Activated CD8-positive, alpha-beta memory T cell treated with anti-CD3 and anti-CD28 coated beads, Interleukin-2, amount 50 U/mL, for 24 hours (primary cell): ENCODE measurements at regions not wholly inside any gene's neighbourhood (a gene's known extent, or its start where the extent isn't known, plus 50 kb on each side); places are given as distances from the start of the nearest gene placed in this dataset.
"Not testable (repeated sequence)": the region's sequence is repeated elsewhere in the genome, so short reads cannot be mapped to it uniquely, and the experiment has no call there.

Source experiments
- DNase-seq: peaks from one replicate; pipeline ENCODE4 v3.0.0-alpha.2; 2020; ENCODE audit errors: extremely low read depth

- DNase-seq = no peak
Observed at GRCh38 chr2:234249034-234249735, 198.7 kb downstream of the SPP2 start.

DNA sequence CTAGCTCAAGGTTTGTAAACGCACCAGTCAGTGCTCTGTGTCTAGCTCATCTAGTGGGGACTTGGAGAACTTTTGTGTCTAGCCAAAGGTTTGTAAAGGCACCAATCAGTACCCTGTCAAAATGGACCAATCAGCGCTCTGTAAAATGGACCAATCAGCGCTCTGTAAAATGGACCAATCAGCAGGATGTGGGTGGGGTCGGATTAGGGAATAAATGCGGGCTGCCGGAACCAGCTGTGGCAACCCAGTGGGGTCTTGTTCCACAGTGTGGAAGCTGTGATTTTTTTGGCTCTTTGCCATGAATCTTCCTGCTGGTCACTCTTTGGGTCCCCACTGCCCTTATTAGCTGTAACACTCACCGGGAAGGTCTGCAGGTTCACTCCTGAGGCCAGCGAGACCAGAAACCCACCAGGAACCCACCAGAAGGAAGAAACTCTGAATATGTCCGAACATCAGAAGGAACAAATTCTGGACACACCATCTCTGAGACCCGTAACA, 197.8 kb downstream of the SPP2 start:
- not testable (repeated sequence) for DNase-seq

DNA sequence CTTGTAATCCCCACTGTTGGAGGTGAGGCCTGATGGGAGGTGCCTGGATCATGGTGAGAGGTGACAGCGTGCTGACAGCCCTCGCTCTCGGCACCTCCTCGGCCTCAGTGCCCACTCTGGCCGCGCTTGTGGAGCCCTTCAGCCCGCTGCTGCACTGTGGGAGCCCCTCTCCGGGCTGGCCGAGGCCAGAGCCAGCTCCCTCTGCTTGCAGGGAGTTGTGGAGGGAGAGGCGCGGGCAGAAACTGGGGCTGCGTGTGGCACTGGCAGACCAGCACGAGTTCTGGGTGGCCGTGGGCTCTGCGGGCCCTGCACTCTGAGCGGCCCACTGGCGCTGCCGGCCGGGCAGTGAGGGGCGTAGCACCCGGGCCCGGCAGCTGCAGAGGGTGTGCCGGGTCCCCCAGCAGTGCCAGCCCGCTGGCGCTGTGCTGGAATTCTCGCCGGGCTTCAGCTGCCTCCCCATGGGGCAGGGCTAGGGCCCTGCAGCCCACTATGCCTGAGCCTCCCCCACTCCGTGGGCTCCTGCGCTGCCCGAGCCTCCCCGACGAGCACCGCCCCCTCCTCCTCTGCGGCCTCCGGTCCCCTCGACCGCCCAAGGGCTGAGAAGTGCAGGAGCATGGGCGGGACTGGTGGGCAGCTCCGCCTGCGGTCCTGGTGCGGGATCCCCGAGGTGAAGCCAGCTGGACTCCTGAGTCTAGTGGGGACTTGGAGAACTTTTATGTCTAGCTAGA, 197.1 kb downstream of the SPP2 start:
- no peak for DNase-seq

DNA sequence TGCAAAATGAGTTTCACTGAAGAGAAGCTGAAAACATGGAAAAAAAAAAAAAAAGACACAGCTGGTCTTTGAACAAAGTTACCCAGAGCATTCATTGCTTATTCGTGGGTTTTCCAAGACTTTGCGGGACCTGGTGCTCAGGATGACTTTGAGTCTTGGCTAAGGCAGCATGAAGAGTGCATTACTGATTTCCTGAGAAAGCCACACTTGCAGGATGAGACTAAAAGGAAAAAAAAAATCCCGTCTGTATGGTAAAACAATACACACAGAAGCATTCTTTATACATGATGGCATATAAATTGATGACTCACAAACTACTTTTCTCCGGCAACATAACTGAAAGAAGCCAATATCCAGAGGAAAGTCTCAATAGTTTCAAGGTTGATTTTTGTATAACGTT, 195.4 kb downstream of the SPP2 start:
- DNase-seq = no peak

GRCh38 chr2:234243871-234244565, 193.5 kb downstream of the SPP2 start:
- no peak for DNase-seq

DNA sequence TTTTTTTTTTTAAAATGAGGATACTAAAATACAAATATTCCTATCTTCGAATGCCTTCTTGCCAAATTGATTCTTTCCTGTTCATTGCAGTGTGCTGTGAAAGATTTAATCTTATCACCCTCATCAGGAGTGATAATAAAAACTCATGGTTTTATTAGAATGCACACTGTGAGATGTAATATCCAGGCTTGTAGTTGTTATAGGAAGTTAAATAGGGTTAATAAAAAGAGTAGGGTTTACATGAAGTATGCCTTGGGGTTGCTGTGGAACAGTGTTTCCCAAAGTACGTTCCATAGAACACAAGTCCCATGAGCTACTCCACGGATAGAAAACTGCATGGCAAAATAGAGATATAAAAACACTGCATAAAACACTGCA, 191.9 kb downstream of the SPP2 start:
- no peak for DNase-seq

DNA sequence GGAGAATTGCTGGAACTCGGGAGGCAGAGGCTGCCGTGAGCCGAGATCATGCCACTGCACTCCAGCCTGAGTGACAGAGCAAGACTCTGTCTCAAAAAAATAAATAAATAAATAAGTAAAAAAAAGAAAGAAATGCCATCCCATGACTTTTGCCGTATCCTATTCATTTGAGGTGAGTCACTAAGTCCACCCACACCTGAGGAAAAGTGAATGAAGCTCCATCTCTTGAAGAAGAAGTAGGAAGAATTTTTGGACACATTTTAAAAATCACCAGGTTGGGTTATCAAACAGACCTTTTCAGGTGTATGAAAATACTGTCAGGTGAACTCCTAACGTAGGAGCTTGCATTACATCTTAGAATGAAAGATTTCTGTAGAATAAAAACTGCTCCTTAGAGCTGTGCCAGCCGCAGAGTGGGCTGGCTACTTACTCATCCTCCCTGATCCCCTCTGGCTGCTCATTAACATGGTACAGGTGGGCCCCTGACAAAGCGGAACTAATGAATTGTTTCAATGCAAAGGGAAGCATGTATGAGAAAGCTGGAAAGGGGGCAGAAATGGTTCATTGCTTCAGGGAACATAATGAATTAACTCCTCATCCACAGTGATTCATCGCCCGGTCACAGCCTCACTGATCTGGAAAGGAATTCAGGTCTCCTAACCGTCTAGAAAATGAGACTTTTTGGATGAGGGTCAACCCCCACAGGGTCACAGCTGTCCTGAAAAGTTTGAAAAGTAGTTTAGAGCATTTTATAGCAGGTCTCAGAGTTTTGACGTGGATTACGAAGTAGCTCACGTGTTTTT, 191.4 kb downstream of the SPP2 start:
- no peak for DNase-seq

- DNase-seq = no peak
Observed at GRCh38 chr2:234240917-234241316, 190.4 kb downstream of the SPP2 start.

GRCh38 chr2:234235191-234235590, 184.7 kb downstream of the SPP2 start:
- DNase-seq = no peak

DNA sequence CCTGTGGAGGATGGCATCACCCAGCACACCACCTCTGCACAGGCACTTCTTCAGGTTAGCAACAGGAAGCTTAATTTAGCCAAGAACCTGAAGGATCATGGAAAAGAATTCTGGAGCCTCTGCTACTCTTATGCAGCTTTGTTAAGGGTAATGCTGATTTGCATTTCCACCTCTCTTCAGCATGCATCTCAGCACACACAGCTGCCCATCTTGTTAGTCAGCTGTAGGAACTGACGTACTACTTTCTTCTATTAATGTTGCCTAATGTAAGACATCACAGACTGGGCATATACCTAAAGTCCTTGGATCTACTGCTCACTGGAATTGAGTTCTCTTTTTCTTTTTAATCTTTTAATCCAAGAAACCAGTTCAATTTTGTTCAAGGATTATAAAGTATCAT, 181.0 kb downstream of the SPP2 start:
- DNase-seq = no peak

DNA sequence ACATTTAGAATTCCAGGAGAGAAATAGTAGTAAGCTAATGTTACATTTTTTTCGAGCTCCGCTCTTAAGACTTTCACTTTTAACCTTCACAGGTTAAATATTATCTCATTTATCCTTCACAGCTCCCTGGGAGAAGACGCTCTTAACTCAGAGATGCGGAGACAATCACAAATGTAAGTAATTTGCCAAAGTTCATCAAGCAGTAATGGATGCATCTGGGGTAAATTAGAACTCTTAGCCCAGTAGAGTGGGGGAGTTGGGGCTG, 168.5 kb downstream of the SPP2 start:
- no peak for DNase-seq

DNA sequence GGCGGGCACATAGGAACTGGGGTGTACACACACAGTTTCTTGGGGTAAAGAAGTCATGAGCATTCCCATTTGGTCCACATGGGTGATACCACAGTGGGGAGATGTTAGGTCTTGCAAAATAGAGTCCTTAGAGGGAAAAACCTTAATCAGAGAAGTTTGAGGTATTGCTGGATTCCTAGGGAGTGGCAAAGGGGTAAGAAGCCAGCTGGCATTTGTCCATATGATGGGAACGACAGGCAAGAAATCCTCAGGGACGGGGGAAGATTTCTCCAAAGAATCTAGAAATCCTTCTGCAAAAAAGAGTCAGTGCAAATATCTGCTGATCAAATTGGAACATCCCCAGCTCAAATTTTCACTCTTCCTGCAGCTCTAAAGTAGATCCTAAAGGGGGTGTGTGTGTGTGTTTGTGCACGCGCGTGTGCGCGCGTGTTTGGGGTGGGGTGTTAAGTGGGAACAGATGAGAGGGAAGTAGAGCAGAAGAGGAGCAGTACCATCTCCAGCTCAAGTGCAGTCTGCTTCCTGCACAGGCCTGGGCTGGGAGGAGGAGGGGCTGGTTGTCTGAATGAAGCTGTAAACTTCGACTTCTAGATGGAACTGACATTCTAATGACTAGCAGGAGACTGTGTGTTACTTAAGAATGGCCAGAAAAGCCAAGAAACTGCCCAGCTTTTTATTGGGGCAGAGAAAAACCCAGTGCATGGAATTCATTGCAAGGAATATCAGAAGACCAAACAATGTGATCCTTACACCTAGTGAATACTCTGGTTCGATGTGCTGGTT, 168.0 kb downstream of the SPP2 start:
- DNase-seq = no peak

- no peak for DNase-seq
Observed at GRCh38 chr2:234212534-234212933, 162.0 kb downstream of the SPP2 start.

- DNase-seq = no peak
Observed at GRCh38 chr2:234211797-234212196, 161.3 kb downstream of the SPP2 start.

DNA sequence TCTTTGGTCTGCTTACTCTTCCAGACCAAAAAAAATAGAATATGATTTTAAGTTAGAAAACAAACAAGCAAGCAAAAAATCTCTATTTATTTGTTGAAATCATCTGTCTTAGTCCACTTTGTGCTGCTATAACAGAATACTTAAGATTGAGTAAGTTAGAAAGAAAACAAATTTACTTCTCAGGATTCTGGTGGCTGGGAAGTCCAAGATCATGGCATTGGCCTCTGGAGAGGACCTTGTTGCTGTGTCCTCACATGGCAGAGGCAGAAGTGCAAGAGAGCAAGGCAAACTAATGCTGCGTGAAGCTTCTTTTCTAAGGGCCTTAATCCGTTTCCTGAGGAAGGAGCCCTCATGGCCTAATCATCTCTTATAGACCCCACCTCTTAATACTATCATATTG, 156.2 kb downstream of the SPP2 start:
- no peak for DNase-seq

DNA sequence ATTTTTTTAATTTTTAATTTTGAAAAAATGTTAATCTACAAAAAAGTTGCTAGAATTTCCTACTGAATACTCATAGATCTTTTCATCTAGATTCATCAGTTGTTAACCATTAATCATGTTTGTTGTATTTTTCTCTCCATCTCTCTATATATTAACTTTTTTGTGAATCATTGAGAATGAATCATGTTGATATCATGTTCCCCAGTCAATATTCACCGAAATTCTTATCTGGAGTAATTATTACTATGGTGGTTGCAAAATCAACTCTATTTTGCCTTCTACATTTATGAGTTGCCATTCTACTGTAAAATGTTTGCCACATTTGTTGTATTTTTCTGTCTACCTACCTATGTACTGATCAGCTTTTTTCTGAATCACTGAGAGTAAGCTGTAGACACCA, 154.0 kb downstream of the SPP2 start:
- DNase-seq = no peak

DNA sequence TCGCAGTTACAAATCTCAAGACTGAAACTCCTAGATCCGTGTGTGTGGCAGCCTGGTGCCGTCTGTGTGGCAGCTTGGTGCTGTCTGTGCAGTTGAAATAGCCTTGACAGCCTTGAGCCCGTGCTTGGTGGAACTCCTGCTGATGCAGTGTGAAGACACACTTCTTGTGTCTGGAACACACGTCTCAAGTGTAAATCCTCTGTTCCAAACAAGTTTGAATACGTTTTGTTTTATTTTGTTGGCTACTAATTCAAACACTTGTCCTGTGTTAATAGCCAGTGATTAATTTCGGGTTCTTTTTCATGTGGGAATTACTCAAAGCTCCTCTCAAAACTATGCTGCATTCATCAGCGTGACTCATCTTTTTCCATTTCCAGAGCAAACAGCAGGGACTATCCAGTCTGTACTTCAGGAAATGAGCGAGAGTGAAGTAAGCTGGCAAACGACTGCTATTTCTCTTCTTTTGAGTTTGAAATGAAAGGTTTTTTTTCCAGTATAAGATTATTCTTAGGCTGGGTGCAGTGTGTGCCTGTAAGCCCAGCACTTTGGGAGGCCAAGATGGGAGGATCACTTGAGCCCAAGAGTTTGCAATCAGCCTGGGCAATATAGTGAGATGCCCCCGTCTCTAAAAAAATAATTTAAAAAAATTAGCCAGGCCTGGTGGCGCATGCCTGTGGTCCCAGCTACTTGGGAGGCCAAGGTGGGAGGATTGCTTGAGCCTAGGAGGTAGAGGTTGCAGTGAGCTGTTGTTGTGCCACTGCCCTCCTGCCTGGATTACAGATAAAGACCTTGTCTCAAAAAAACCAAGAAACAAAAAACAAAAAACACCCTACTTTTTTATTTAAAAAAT, 152.9 kb downstream of the SPP2 start:
- DNase-seq = no peak

GRCh38 chr2:234202601-234203000, 152.1 kb downstream of the SPP2 start:
- DNase-seq = no peak

DNA sequence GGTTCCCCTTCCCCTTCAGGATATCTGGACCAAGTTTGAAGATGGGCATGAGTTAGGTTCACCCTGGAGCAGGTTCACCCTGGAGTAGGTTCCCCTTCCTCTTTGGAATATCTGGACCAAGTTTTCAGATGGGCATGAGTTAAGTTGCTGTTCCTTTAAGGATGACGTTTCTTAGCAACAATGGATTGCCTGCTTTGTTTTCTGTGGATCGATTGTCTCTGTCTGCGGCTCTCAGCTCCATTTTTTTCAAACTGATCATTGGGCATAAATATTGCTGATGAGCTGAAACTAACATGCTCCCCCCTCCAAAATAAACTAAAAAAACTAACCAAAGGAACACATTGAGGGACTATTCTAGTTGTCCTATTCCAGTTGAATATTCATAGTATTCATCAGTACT, 149.5 kb downstream of the SPP2 start:
- no peak for DNase-seq

DNA sequence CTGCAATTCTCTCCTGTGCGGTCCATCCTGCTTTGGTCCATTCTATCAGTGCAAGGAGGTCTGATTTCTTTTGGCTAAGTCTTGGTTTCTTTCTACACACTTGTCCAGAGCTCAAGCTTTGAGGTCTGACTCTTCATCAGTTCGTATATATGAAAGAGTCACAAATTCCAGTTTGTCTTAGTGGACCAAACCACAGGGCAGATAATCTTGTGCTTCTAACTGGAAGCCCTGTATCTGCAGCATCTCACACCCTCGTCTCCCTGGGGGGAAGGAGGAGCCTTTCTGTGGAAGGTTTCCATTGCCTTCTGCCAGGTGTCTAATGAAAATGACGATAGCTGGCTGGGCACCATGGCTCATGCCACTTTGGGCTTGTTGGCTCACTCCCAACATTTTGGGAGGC, 148.5 kb downstream of the SPP2 start:
- no peak for DNase-seq

- no peak for DNase-seq
Observed at GRCh38 chr2:234195516-234195915, 145.0 kb downstream of the SPP2 start.
